ENCODE measurements at regions not wholly inside any gene's neighbourhood (a gene's known extent, or its start where the extent isn't known, plus 50 kb on each side); places are given as distances from the start of the nearest gene placed in this dataset.

DNA sequence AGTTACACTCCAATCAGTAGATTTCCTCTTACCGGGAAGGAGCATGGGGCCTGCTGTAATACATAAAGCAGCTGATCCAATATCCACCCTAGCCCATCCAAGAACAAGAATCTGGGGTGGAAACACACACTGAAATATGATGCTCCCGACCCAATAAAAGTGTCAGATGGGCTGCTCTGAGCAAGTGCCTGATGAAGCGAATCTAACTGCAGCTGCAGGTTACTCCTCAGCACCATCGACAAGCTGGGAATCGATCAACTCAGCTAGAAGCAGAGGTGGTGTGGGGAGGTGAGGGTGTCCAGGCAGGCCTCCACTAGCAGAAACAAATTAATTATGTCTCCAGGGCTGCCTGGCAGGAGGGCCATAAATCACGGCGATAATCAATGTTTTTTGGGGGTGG is 64.0 kb upstream of the WSCD2 start:
- CTCF ChIA-PET: interaction anchor here (1.3 kb wide), 1 partner anchor 129 kb away, joined by 5 read pairs; no protein-coding TSS in a partner anchor
- H3K4me2 ChIP-seq (replicated peaks; ENCODE audit: low read depth, low read length, poor library complexity, severe bottlenecking): no peak overlapping the region
- H4K20me1 ChIP-seq (ENCODE audit: control insufficient read depth, insufficient read depth, low read length, poor library complexity, severe bottlenecking): no peaks in the 10 kb centered on the region
- H3K27ac ChIP-seq (ENCODE audit: low read length in 2 of 2): no peak overlapping the region
- intact Hi-C loops (cut with micrococcal nuclease): no loop called here
- DNase-seq: no peak
- H3K27me3 Mint-ChIP-seq: peaks cover 26% of the 10 kb centered on the region
- no peaks in the 10 kb centered on the region for H3K4me1 Mint-ChIP-seq
- peaks cover 0 to 3% (median 0%) of the 10 kb centered on the region in 3 donors for H3K9me3 ChIP-seq (ENCODE audit: control extremely low read depth in 1 of 3, control insufficient read depth in 2 of 3, insufficient read depth in 1 of 3, low read length in 2 of 3)
- peaks cover 0 to 7% (median 0%) of the 10 kb centered on the region in 4 experiments for H3K27me3 ChIP-seq (replicated peaks in 1 of 4; ENCODE audit: control extremely low read depth in 1 of 4, control insufficient read depth in 3 of 4, insufficient read depth in 4 of 4, low read length in 3 of 4)
- H3K27ac Mint-ChIP-seq: no peak overlapping the region
- WGBS (ENCODE audit: insufficient coverage): 87% methylated on average over 5 of the region's 7 CpGs
- H2AFZ ChIP-seq (ENCODE audit: insufficient read depth, low read depth, low read length, poor library complexity, severe bottlenecking): no peak overlapping the region
- no peaks in the 10 kb centered on the region for H3K36me3 ChIP-seq (replicated peaks in 1 of 2; ENCODE audit: control extremely low read depth in 1 of 2, control insufficient read depth in 1 of 2, extremely low read depth in 1 of 2, insufficient read depth in 2 of 2, low read length in 1 of 2)
- H3K4me3 ChIP-seq (ENCODE audit: control extremely low read depth in 1 of 5, extremely low read depth in 1 of 5, insufficient read depth in 1 of 5, low read depth in 2 of 5, low read length in 4 of 5): no peak overlapping the region
- no peaks in the 10 kb centered on the region for H3K79me2 ChIP-seq (ENCODE audit: control insufficient read depth, insufficient read depth, low read length)
- H3K9me3 Mint-ChIP-seq (ENCODE audit: insufficient read depth): no peaks in the 10 kb centered on the region
- ATAC-seq (ENCODE audit: low read depth): no peak
- H3K4me3 Mint-ChIP-seq: no peak overlapping the region
- POLR2A ChIA-PET: no interaction called here
- TF ChIP-seq EZH2 (IDR thresholded peaks at IDR 0.05; ENCODE audit: borderline replicate concordance, insufficient read depth, low read depth, low read length, poor library complexity, severe bottlenecking) (no peak), CTCF (IDR thresholded peaks at IDR 0.05) (no peak)
- H3K4me1 ChIP-seq (ENCODE audit: control insufficient read depth in 2 of 2, insufficient read depth in 2 of 2, low read length in 2 of 2): no peaks in the 10 kb centered on the region
- H3K9ac ChIP-seq (ENCODE audit: low read length): no peak overlapping the region

- Histone ChIP-seq H3K79me2 (ENCODE audit: control insufficient read depth, insufficient read depth, low read length) (no peaks in the 10 kb centered on the region), H3K9ac (ENCODE audit: low read length) (no peak overlapping the region), H3K4me1 (ENCODE audit: control insufficient read depth in 2 of 2, insufficient read depth in 2 of 2, low read length in 2 of 2) (no peaks in the 10 kb centered on the region), H3K9me3 (ENCODE audit: control extremely low read depth in 1 of 3, control insufficient read depth in 2 of 3, insufficient read depth in 1 of 3, low read length in 2 of 3) (peaks cover 0 to 3% (median 0%) of the 10 kb centered on the region in 3 donors), H2AFZ (ENCODE audit: insufficient read depth, low read depth, low read length, poor library complexity, severe bottlenecking) (no peak overlapping the region), H3K27me3 (replicated peaks in 1 of 4; ENCODE audit: control extremely low read depth in 1 of 4, control insufficient read depth in 3 of 4, insufficient read depth in 4 of 4, low read length in 3 of 4) (peaks cover 0 to 6% (median 0%) of the 10 kb centered on the region in 4 experiments), H3K36me3 (replicated peaks in 1 of 2; ENCODE audit: control extremely low read depth in 1 of 2, control insufficient read depth in 1 of 2, extremely low read depth in 1 of 2, insufficient read depth in 2 of 2, low read length in 1 of 2) (no peaks in the 10 kb centered on the region), H3K4me2 (replicated peaks; ENCODE audit: low read depth, low read length, poor library complexity, severe bottlenecking) (no peak overlapping the region), H4K20me1 (ENCODE audit: control insufficient read depth, insufficient read depth, low read length, poor library complexity, severe bottlenecking) (no peaks in the 10 kb centered on the region), H3K27ac (ENCODE audit: low read length in 2 of 2) (no peak overlapping the region), H3K4me3 (ENCODE audit: control extremely low read depth in 1 of 5, extremely low read depth in 1 of 5, insufficient read depth in 1 of 5, low read depth in 2 of 5, low read length in 4 of 5) (no peak overlapping the region)
- ChIA-PET POLR2A (no interaction called here), CTCF (no interaction called here)
- Mint-ChIP-seq H3K27ac (no peak overlapping the region), H3K9me3 (ENCODE audit: insufficient read depth) (no peaks in the 10 kb centered on the region), H3K27me3 (peaks cover 36% of the 10 kb centered on the region), H3K4me1 (no peaks in the 10 kb centered on the region), H3K4me3 (no peak overlapping the region)
- DNase-seq: no peak
- ATAC-seq (ENCODE audit: low read depth): no peak
- 69% methylated on average over 5 of the region's 9 CpGs for WGBS (ENCODE audit: insufficient coverage)
- intact Hi-C loops (cut with micrococcal nuclease): no loop called here
- TF ChIP-seq EZH2 (IDR thresholded peaks at IDR 0.05; ENCODE audit: borderline replicate concordance, insufficient read depth, low read depth, low read length, poor library complexity, severe bottlenecking) (no peak), CTCF (IDR thresholded peaks at IDR 0.05) (no peak)
These were observed 62.2 kb upstream of the WSCD2 start for GRCh38 chr12:108066583-108067577.
